NOMO-1 treated with dmso at 0.1 percent for 144 hours (cell line): ENCODE measurements at regions not wholly inside any gene's neighbourhood (a gene's known extent, or its start where the extent isn't known, plus 50 kb on each side); places are given as distances from the start of the nearest gene placed in this dataset.

Source experiments
- DNase-seq: peaks from one replicate; lab custom pipeline; 2025; ENCODE audit not compliant: unreplicated experiment; lab: John Stamatoyannopoulos, UW

- no peak for DNase-seq
These were observed 168.5 kb upstream of the TCERG1L start for GRCh38 chr10:131480066-131480465.

- DNase-seq, result no peak
These were observed 169.3 kb upstream of the TCERG1L start for GRCh38 chr10:131480861-131481260.

- no peak for DNase-seq
These were observed 174.2 kb upstream of the TCERG1L start for GRCh38 chr10:131485732-131486131.

- no peak for DNase-seq
These were observed 176.3 kb upstream of the TCERG1L start for GRCh38 chr10:131487822-131488221.

GRCh38 chr10:131490991-131491594 is 179.6 kb upstream of the TCERG1L start:
- no peak for DNase-seq

GRCh38 chr10:131492211-131492857 is 180.8 kb upstream of the TCERG1L start:
- no peak for DNase-seq

GRCh38 chr10:131493432-131493831 is 181.9 kb upstream of the TCERG1L start:
- DNase-seq, result no peak

- DNase-seq, result no peak
These were observed 182.9 kb upstream of the TCERG1L start for GRCh38 chr10:131494451-131494850.

- no peak for DNase-seq
These were observed 183.7 kb upstream of the TCERG1L start for GRCh38 chr10:131495224-131495623.

GRCh38 chr10:131495892-131496291 is 184.4 kb upstream of the TCERG1L start:
- DNase-seq, result no peak

GRCh38 chr10:131496351-131497052 is 185.0 kb upstream of the TCERG1L start:
- no peak for DNase-seq

- no peak for DNase-seq
These were observed 188.0 kb upstream of the TCERG1L start for GRCh38 chr10:131499566-131499965.

- DNase-seq, result no peak
These were observed 188.7 kb upstream of the TCERG1L start for GRCh38 chr10:131500181-131500580.

GRCh38 chr10:131500892-131501291 is 189.4 kb upstream of the TCERG1L start:
- no peak for DNase-seq

- DNase-seq, result no peak
These were observed 192.5 kb upstream of the TCERG1L start for GRCh38 chr10:131503992-131504391.

GRCh38 chr10:131511391-131511790 is 199.9 kb upstream of the TCERG1L start:
- no peak for DNase-seq

GRCh38 chr10:131512852-131513251 is 201.3 kb upstream of the TCERG1L start:
- no peak for DNase-seq

GRCh38 chr10:131513445-131513844 is 201.9 kb upstream of the TCERG1L start:
- DNase-seq, result no peak

- no peak for DNase-seq
These were observed 202.4 kb upstream of the TCERG1L start for GRCh38 chr10:131513901-131514300.

- DNase-seq, result no peak
These were observed 202.9 kb upstream of the TCERG1L start for GRCh38 chr10:131514454-131514853.

GRCh38 chr10:131516285-131516684 is 204.8 kb upstream of the TCERG1L start:
- DNase-seq, result no peak

GRCh38 chr10:131517781-131518180 is 206.3 kb upstream of the TCERG1L start:
- DNase-seq, result no peak
